Pancreas (tissue), 10 donors: ENCODE measurements at regions not wholly inside any gene's neighbourhood (a gene's known extent, or its start where the extent isn't known, plus 50 kb on each side); places are given as distances from the start of the nearest gene placed in this dataset.

ENCODE experiments used
- ATAC-seq, 4 donors: fragments of 200-7000 bp; cut with Tn5 transposase; one replicate each; pipeline versions ENCODE4 v1.8.0 to v1.9.1; 2020; ENCODE audit warnings: mild to moderate bottlenecking in 4 of 4, moderate library complexity in 4 of 4
- DNase-seq, 6 donors: peaks; one replicate each; pipeline ENCODE4 v3.0.0-alpha.2; 2020
- FAIRE-seq: peaks from 2 replicates; lab custom pipeline; 2012; peaks lifted over from hg19 to GRCh38; lab: Jason Lieb, UNC
- H3K27ac ChIP-seq, 4 donors: fragments of 200-600 bp; sonication (generic); 1 replicate in 3 of 4; 2 replicates in 1 of 4; pipeline versions ENCODE4 v1.5.0 to v1.8.0; 2020
- H3K27me3 ChIP-seq, 4 donors: fragments of 200-600 bp; one replicate each; pipeline ENCODE4 v1.8.0; 2021
- H3K36me3 ChIP-seq, 3 donors: fragments of 200-600 bp; sonication (generic) in 1 of 3; one replicate each; pipeline versions ENCODE4 v1.5.0 to v1.8.0; 2020 to 2021
- H3K4me1 ChIP-seq, 3 donors: fragments of 200-600 bp; one replicate each; pipeline ENCODE4 v1.8.0; 2021
- H3K4me3 ChIP-seq, 4 donors: fragments of 200-600 bp; sonication (generic) in 2 of 4; one replicate each; pipeline versions ENCODE4 v1.5.0 to v1.8.0; 2020 to 2021
- H3K9me3 ChIP-seq, 4 donors: fragments of 200-600 bp; one replicate each; pipeline ENCODE4 v1.8.0; 2021
- CTCF ChIP-seq, 4 donors: fragments of 200-600 bp; sonication (generic) in 3 of 4; IDR thresholded peaks; one replicate each; pipeline versions ENCODE4 v1.5.0 to v1.8.0; 2021; ENCODE audit warnings: antibody characterized with exemption in 4 of 4
- WGBS, 2 donors: extraction: QIAGEN DNeasy Blood & Tissue Kit; methylation state at CpG; one replicate each; pipeline ENCODE4 v1.1.7; 2013; 5-methylcytosine and 5-hydroxymethylcytosine counted together
- intact Hi-C, 3 donors: fragments of 100-400 bp; cut with DNase I; formaldehyde crosslinking; loops; one replicate each; pipeline versions ENCODE4 v1.11.1 to v1.14.2; 2022
- donor health status: healthy with polysubstance abuse.
- donor health status: DM: no; HTN: no; CAD: no; lungs with moderate emphysema.
- donor health status: DM: no; HTN: no; CAD: no.
- donor health status: control.
- donor health status: control.
- donor health status: Bipolar disorder and iron deficiency.
- donor health status: DM: yes; HTN: yes; CAD: no.
- donor health status: DM: no; HTN: no; CAD: no.
- donor health status: DM: no; HTN: no; CAD: no.
- donor health status: DM: yes; HTN: yes; CAD: no.

DNA sequence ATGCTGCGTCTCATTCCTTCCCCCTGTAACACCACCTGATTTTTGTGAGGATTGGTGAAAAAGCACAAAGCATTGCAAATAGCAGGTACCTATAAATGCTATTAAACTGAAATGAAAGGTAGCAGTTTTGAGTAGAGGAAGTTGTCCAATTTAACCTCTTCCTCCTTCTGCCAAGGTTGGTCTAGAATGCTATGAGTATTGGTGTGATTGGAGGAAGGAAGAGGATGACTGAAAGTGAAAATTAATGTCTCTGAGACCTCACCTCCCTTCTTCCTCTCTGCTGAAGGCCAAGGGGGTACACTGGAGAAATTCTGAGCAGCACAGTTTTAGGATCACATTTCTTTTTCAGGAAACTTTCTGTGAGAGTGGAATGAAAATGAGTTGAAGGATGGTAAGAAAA, 94.4 kb downstream of the DTWD1 start:
- ATAC-seq, result no peak
- no peak for TF ChIP-seq CTCF (IDR thresholded peaks at IDR 0.05)
- Histone ChIP-seq H3K27me3 (no peaks in the 10 kb centered on the region), H3K9me3 (no peaks in the 10 kb centered on the region), H3K4me3 (no peak overlapping the region), H3K4me1 (no peaks in the 10 kb centered on the region), H3K27ac (no peak overlapping the region), H3K36me3 (no peaks in the 10 kb centered on the region)
- WGBS, 2 donors, result 85 to 96% methylated on average over 1 of the region's 1 CpG
- intact Hi-C loops, result no loop called here
- FAIRE-seq, result no peak
- no peak for DNase-seq

DNA sequence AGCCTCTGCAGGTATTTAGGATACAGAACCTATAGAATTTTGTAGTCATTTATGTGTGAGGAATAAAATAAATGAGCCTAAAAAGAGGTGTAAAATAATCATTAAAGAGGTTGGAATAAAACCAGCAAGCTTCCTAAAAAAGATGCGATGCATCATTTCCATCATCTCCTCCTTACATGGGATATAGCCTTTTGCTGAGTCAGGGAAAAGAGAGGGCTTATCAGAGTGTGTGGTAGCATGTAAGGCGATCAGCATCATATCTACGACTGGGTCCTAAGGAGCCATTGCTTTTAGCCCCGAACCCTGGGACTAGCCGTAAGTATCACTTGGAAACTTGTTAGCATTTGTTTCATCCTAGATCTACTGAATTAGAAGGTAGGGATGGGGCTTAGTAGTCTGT, 94.9 kb downstream of the DTWD1 start:
- H3K9me3 ChIP-seq, result no peaks in the 10 kb centered on the region
- intact Hi-C loops, result no loop called here
- no peaks in the 10 kb centered on the region for H3K36me3 ChIP-seq
- TF ChIP-seq CTCF (IDR thresholded peaks at IDR 0.05), result no peak
- ATAC-seq (no peak), FAIRE-seq (no peak), DNase-seq (no peak)
- H3K27me3 ChIP-seq, result no peaks in the 10 kb centered on the region
- 88 to 90% methylated on average over 5 of the region's 5 CpGs for WGBS, 2 donors
- no peak overlapping the region for H3K27ac ChIP-seq
- H3K4me3 ChIP-seq, result no peak overlapping the region
- no peaks in the 10 kb centered on the region for H3K4me1 ChIP-seq

- 74 to 82% methylated on average over 2 of the region's 2 CpGs for WGBS, 2 donors
- TF ChIP-seq CTCF (IDR thresholded peaks at IDR 0.05), result no peak
- intact Hi-C loops, result no loop called here
- DNase-seq (no peak), ATAC-seq (peak in 2 of 4 donors; percentile 47 to 53), FAIRE-seq (no peak)
- H3K4me1 ChIP-seq, result no peaks in the 10 kb centered on the region
- H3K9me3 ChIP-seq, result no peaks in the 10 kb centered on the region
- H3K27ac ChIP-seq, result peak overlapping the region in 2 of 4 donors; percentile 13 to 33
- no peaks in the 10 kb centered on the region for H3K27me3 ChIP-seq
- H3K4me3 ChIP-seq, result no peak overlapping the region
- H3K36me3 ChIP-seq, result no peaks in the 10 kb centered on the region
Observed at GRCh38 chr15:49718234-49718633, 97.4 kb downstream of the DTWD1 start.

- Histone ChIP-seq H3K36me3 (no peaks in the 10 kb centered on the region), H3K9me3 (no peaks in the 10 kb centered on the region), H3K4me1 (no peaks in the 10 kb centered on the region), H3K27me3 (no peaks in the 10 kb centered on the region), H3K27ac (peak overlapping the region in 2 of 4 donors; percentile 13 to 33), H3K4me3 (no peak overlapping the region)
- intact Hi-C loops, result no loop called here
- WGBS, 2 donors, result 67 to 71% methylated on average over 3 of the region's 3 CpGs
- no peak for FAIRE-seq
- no peak for TF ChIP-seq CTCF (IDR thresholded peaks at IDR 0.05)
- no peak for DNase-seq
- ATAC-seq, result peak in 1 of 4 donors; percentile 11
Observed at GRCh38 chr15:49718846-49719245, 98.0 kb downstream of the DTWD1 start.

GRCh38 chr15:49720261-49720660, 99.4 kb downstream of the DTWD1 start:
- Histone ChIP-seq H3K4me1 (no peaks in the 10 kb centered on the region), H3K27ac (no peak overlapping the region), H3K4me3 (no peak overlapping the region), H3K9me3 (no peaks in the 10 kb centered on the region), H3K36me3 (no peaks in the 10 kb centered on the region), H3K27me3 (no peaks in the 10 kb centered on the region)
- FAIRE-seq, result no peak
- DNase-seq, result no peak
- 82 to 90% methylated on average over 3 of the region's 3 CpGs for WGBS, 2 donors
- intact Hi-C loops, result no loop called here
- peak in 1 of 4 donors; percentile 51 for ATAC-seq
- TF ChIP-seq CTCF (IDR thresholded peaks at IDR 0.05), result no peak
